A673 (cell line): ENCODE measurements at regions not wholly inside any gene's neighbourhood (a gene's known extent, or its start where the extent isn't known, plus 50 kb on each side); places are given as distances from the start of the nearest gene placed in this dataset.

ENCODE experiments used
- EZH2 ChIP-seq: fragments of 200-600 bp; sonication (generic); IDR thresholded peaks from 2 replicates; pipeline ENCODE4 v1.6.1; 2017; ENCODE audit warnings: borderline replicate concordance, low read depth, mild to moderate bottlenecking, mixed read lengths, antibody characterized with exemption, low read length; ENCODE audit not compliant: poor library complexity, severe bottlenecking
- TF ChIP-seq, protein P1 (sequence below): fragments of 300-800, 200-600 bp; sonication (generic); conservative IDR thresholded peaks from 2 replicates; pipeline ENCODE4 v1.5.1; 2017; ENCODE audit warnings: low read depth, mild to moderate bottlenecking, antibody characterized with exemption, low read length, moderate library complexity, mixed read lengths

DNA sequence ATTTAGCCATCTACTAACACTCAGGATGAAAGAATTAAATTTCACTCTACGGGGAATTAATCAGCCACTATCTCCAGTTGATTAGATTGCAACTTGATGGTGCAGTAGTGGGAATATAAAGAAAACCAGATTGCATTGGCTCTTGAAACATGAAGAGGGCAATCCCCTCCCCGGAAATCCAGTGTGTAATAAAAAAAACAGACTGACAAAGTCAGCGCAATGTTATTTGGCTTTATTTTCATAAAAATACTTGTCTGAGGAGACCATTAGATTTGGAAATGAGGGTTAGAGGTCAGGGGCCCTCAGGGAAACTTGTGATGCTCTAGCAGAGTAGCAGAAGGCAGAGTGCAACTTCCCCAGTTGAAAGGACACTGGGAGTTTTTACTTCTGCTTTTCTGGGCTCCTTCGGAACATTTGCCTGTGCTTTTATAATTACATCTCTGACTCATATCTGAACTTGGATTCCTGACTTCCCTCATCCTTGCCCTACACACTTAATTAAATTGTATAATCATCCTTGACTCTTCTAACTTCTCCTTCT, 326.8 kb downstream of the TUSC7 start:
- no peak for TF ChIP-seq EZH2
- TF ChIP-seq, protein P1, sequence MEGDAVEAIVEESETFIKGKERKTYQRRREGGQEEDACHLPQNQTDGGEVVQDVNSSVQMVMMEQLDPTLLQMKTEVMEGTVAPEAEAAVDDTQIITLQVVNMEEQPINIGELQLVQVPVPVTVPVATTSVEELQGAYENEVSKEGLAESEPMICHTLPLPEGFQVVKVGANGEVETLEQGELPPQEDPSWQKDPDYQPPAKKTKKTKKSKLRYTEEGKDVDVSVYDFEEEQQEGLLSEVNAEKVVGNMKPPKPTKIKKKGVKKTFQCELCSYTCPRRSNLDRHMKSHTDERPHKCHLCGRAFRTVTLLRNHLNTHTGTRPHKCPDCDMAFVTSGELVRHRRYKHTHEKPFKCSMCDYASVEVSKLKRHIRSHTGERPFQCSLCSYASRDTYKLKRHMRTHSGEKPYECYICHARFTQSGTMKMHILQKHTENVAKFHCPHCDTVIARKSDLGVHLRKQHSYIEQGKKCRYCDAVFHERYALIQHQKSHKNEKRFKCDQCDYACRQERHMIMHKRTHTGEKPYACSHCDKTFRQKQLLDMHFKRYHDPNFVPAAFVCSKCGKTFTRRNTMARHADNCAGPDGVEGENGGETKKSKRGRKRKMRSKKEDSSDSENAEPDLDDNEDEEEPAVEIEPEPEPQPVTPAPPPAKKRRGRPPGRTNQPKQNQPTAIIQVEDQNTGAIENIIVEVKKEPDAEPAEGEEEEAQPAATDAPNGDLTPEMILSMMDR = no peak
